ENCODE measurements at regions not wholly inside any gene's neighbourhood (a gene's known extent, or its start where the extent isn't known, plus 50 kb on each side); places are given as distances from the start of the nearest gene placed in this dataset.
A peak's percentile ranks its signal among the peaks of the same experiment; 100 is the strongest.
"Not testable (repeated sequence)": the region's sequence is repeated elsewhere in the genome, so short reads cannot be mapped to it uniquely, and the experiment has no call there.

GRCh38 chr2:175351512-175351911 lies 170.0 kb upstream of the ATP5MC3 start:
- DNase-seq (ENCODE audit: low spot score): no peak

GRCh38 chr2:175350105-175350504 lies 168.6 kb upstream of the ATP5MC3 start:
- no peak for DNase-seq (ENCODE audit: low spot score)

GRCh38 chr2:175342085-175342484 lies 160.6 kb upstream of the ATP5MC3 start:
- DNase-seq (ENCODE audit: low spot score): no peak

GRCh38 chr2:175330195-175330594 lies 148.7 kb upstream of the ATP5MC3 start:
- no peak for DNase-seq (ENCODE audit: low spot score)

GRCh38 chr2:175326801-175327200 lies 145.3 kb upstream of the ATP5MC3 start:
- no peak for DNase-seq (ENCODE audit: low spot score)

GRCh38 chr2:175326164-175326563 lies 144.7 kb upstream of the ATP5MC3 start:
- DNase-seq (ENCODE audit: low spot score): not testable (repeated sequence)

GRCh38 chr2:175323162-175323561 lies 141.7 kb upstream of the ATP5MC3 start:
- DNase-seq (ENCODE audit: low spot score): no peak

GRCh38 chr2:175318542-175318941 lies 137.0 kb upstream of the ATP5MC3 start:
- no peak for DNase-seq (ENCODE audit: low spot score)

- no peak for DNase-seq (ENCODE audit: low spot score)
These were observed 136.2 kb upstream of the ATP5MC3 start for GRCh38 chr2:175317751-175318150.

GRCh38 chr2:175312137-175312536 lies 130.6 kb upstream of the ATP5MC3 start:
- no peak for DNase-seq (ENCODE audit: low spot score)

GRCh38 chr2:175310813-175311504 lies 129.4 kb upstream of the ATP5MC3 start:
- no peak for DNase-seq (ENCODE audit: low spot score)

GRCh38 chr2:175309799-175310198 lies 128.3 kb upstream of the ATP5MC3 start:
- DNase-seq (ENCODE audit: low spot score): peak; percentile 19

GRCh38 chr2:175308005-175308404 lies 126.5 kb upstream of the ATP5MC3 start:
- no peak for DNase-seq (ENCODE audit: low spot score)

- no peak for DNase-seq (ENCODE audit: low spot score)
These were observed 123.0 kb upstream of the ATP5MC3 start for GRCh38 chr2:175304541-175304940.

GRCh38 chr2:175293776-175294175 lies 112.3 kb upstream of the ATP5MC3 start:
- DNase-seq (ENCODE audit: low spot score): no peak

- DNase-seq (ENCODE audit: low spot score): no peak
These were observed 111.7 kb upstream of the ATP5MC3 start for GRCh38 chr2:175293195-175293594.

GRCh38 chr2:175282886-175283285 lies 101.4 kb upstream of the ATP5MC3 start:
- DNase-seq (ENCODE audit: low spot score): no peak

- DNase-seq (ENCODE audit: low spot score): peak; percentile 34
These were observed 100.8 kb upstream of the ATP5MC3 start for GRCh38 chr2:175282300-175282699.

GRCh38 chr2:175277772-175278171 lies 96.3 kb upstream of the ATP5MC3 start:
- no peak for DNase-seq (ENCODE audit: low spot score)

- no peak for DNase-seq (ENCODE audit: low spot score)
These were observed 94.0 kb upstream of the ATP5MC3 start for GRCh38 chr2:175275539-175275938.

- no peak for DNase-seq (ENCODE audit: low spot score)
These were observed 77.7 kb upstream of the ATP5MC3 start for GRCh38 chr2:175259164-175259563.

GRCh38 chr2:175256806-175257585 lies 75.5 kb upstream of the ATP5MC3 start:
- no peak for DNase-seq (ENCODE audit: low spot score)

- not testable (repeated sequence) for DNase-seq (ENCODE audit: low spot score)
These were observed 74.9 kb upstream of the ATP5MC3 start for GRCh38 chr2:175256391-175256790.

- no peak for DNase-seq (ENCODE audit: low spot score)
These were observed 72.4 kb upstream of the ATP5MC3 start for GRCh38 chr2:175253871-175254270.

Data from HuH-7.5 (cell line).